Endodermal cell (in vitro differentiated cells): ENCODE measurements at regions not wholly inside any gene's neighbourhood (a gene's known extent, or its start where the extent isn't known, plus 50 kb on each side); places are given as distances from the start of the nearest gene placed in this dataset.

ENCODE experiments used
- DNase-seq: peaks from one replicate; pipeline ENCODE4 v3.0.0-alpha.2; 2017
- H3K27ac ChIP-seq: 2 replicates; pipeline ENCODE4 v1.5.1; 2013; ENCODE audit warnings: mild to moderate bottlenecking, low read depth, low read length, moderate library complexity
- H3K27me3 ChIP-seq: 2 replicates; pipeline ENCODE4 v1.6.1; 2013; ENCODE audit warnings: mild to moderate bottlenecking, low read length, moderate library complexity; ENCODE audit not compliant: insufficient read depth, control insufficient read depth, poor library complexity, severe bottlenecking
- H3K36me3 ChIP-seq: 2 replicates; pipeline ENCODE4 v1.7.0; 2013; ENCODE audit warnings: mild to moderate bottlenecking, low read length, moderate library complexity; ENCODE audit not compliant: control insufficient read depth, insufficient read depth
- H3K4me1 ChIP-seq: one replicate; pipeline ENCODE4 v1.7.0; 2013; ENCODE audit warnings: low read length; ENCODE audit not compliant: control insufficient read depth, insufficient read depth
- H3K4me3 ChIP-seq: 2 replicates; pipeline ENCODE4 v1.5.1; 2013; ENCODE audit warnings: mild to moderate bottlenecking, low read length, moderate library complexity
- H3K9ac ChIP-seq: 2 replicates; pipeline ENCODE4 v1.6.1; 2013; ENCODE audit warnings: mild to moderate bottlenecking, low read length, moderate library complexity; ENCODE audit not compliant: poor library complexity, severe bottlenecking; ENCODE audit errors: extremely low read depth
- H3K9me3 ChIP-seq: 2 replicates; pipeline ENCODE4 v1.6.1; 2013; ENCODE audit warnings: mild to moderate bottlenecking, low read length, moderate library complexity; ENCODE audit not compliant: control insufficient read depth
- H3K27ac Mint-ChIP-seq: 2 replicates; pipeline ENCODE4 v1.8.0; 2020; ENCODE audit warnings: mixed read lengths
- H3K27me3 Mint-ChIP-seq: 2 replicates; pipeline ENCODE4 v1.8.0; 2021; ENCODE audit warnings: mild to moderate bottlenecking, mixed read lengths; ENCODE audit not compliant: insufficient read depth
- H3K36me3 Mint-ChIP-seq: 2 replicates; pipeline ENCODE4 v1.8.0; 2020; ENCODE audit warnings: low read depth, mixed read lengths
- H3K4me1 Mint-ChIP-seq: 2 replicates; pipeline ENCODE4 v1.8.0; 2020; ENCODE audit warnings: mixed read lengths
- H3K4me3 Mint-ChIP-seq: 2 replicates; pipeline ENCODE4 v1.8.0; 2020; ENCODE audit warnings: mild to moderate bottlenecking, moderate library complexity, mixed read lengths
- H3K9me3 Mint-ChIP-seq: 2 replicates; pipeline ENCODE4 v1.8.0; 2020; ENCODE audit warnings: mild to moderate bottlenecking, mixed read lengths
- CTCF ChIP-seq: fragments of 200-600 bp; sonication (generic); conservative IDR thresholded peaks from 2 replicates; pipeline ENCODE4 v1.5.0; 2021; ENCODE audit warnings: antibody characterized with exemption, mild to moderate bottlenecking
- WGBS, 2 experiments: methylation state at CpG; one replicate each; pipeline versions ENCODE4 v1.1.5 to v1.1.7; 2013; ENCODE audit warnings: missing lambda C conversion rate in 2 of 2, mixed read lengths in 1 of 2; ENCODE audit not compliant: insufficient coverage in 1 of 2, insufficient read length in 1 of 2; 5-methylcytosine and 5-hydroxymethylcytosine counted together

GRCh38 chr13:79227418-79227817 lies 178.6 kb downstream of the RBM26 start:
- Mint-ChIP-seq H3K27ac (no peak overlapping the region), H3K4me3 (no peak overlapping the region), H3K9me3 (no peaks in the 10 kb centered on the region), H3K4me1 (peaks cover 21% of the 10 kb centered on the region), H3K27me3 (no peaks in the 10 kb centered on the region), H3K36me3 (no peaks in the 10 kb centered on the region)
- no peak overlapping the region for H3K9ac ChIP-seq
- H3K4me3 ChIP-seq = no peak overlapping the region
- 88 to 93% methylated on average over 2 of the region's 2 CpGs for WGBS, 2 experiments
- no peaks in the 10 kb centered on the region for H3K9me3 ChIP-seq
- peaks cover 6% of the 10 kb centered on the region for H3K4me1 ChIP-seq
- no peak overlapping the region for H3K27ac ChIP-seq
- H3K27me3 ChIP-seq = no peaks in the 10 kb centered on the region
- H3K36me3 ChIP-seq = no peaks in the 10 kb centered on the region
- TF ChIP-seq CTCF = no peak
- no peak for DNase-seq

GRCh38 chr13:79226938-79227337 lies 179.1 kb downstream of the RBM26 start:
- peak; percentile 53 for TF ChIP-seq CTCF
- Mint-ChIP-seq H3K27me3 (no peaks in the 10 kb centered on the region), H3K9me3 (no peaks in the 10 kb centered on the region), H3K4me1 (peaks cover 21% of the 10 kb centered on the region), H3K4me3 (no peak overlapping the region), H3K36me3 (no peaks in the 10 kb centered on the region), H3K27ac (no peak overlapping the region)
- peak; percentile 52 for DNase-seq
- Histone ChIP-seq H3K36me3 (no peaks in the 10 kb centered on the region), H3K9ac (no peak overlapping the region), H3K4me3 (no peak overlapping the region), H3K27me3 (no peaks in the 10 kb centered on the region), H3K9me3 (no peaks in the 10 kb centered on the region), H3K4me1 (peaks cover 6% of the 10 kb centered on the region), H3K27ac (no peak overlapping the region)
- WGBS, 2 experiments = 83 to 91% methylated on average over 3 to 7 of the region's 7 CpGs

- WGBS, 2 experiments = 92 to 93% methylated on average over 8 of the region's 8 CpGs
- no peaks in the 10 kb centered on the region for H3K27me3 Mint-ChIP-seq
- H3K9me3 Mint-ChIP-seq = no peaks in the 10 kb centered on the region
- no peaks in the 10 kb centered on the region for H3K9me3 ChIP-seq
- H3K27me3 ChIP-seq = no peaks in the 10 kb centered on the region
- no peak for TF ChIP-seq CTCF
- no peak overlapping the region for H3K4me3 Mint-ChIP-seq
- no peaks in the 10 kb centered on the region for H3K36me3 ChIP-seq
- H3K4me1 ChIP-seq = peaks cover 6% of the 10 kb centered on the region
- no peak for DNase-seq
- no peaks in the 10 kb centered on the region for H3K36me3 Mint-ChIP-seq
- H3K4me1 Mint-ChIP-seq = peaks cover 21% of the 10 kb centered on the region
- no peak overlapping the region for H3K27ac ChIP-seq
- no peak overlapping the region for H3K27ac Mint-ChIP-seq
- no peak overlapping the region for H3K4me3 ChIP-seq
- H3K9ac ChIP-seq = no peak overlapping the region
These were observed 179.8 kb downstream of the RBM26 start for GRCh38 chr13:79226250-79226649.
